ENCODE measurements at regions not wholly inside any gene's neighbourhood (a gene's known extent, or its start where the extent isn't known, plus 50 kb on each side); places are given as distances from the start of the nearest gene placed in this dataset.

DNA sequence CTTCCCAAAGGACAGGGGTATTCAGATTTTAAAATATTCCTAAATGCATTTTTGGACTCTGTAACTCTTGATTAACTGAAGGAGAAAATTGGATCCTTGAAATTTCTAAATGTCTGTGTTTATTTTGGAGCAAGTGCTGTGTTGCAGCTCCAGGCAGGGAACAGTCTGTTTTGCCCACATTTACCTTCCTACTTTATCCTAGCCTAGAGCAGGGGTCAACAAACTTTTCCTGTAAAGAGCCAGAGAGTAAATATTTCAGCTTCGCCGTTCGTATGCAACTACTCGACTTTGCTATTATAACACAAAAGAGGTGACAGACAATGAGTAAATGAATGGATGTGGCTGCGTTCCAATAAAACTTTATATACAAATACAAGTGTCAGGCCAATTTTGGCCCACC is 402.2 kb downstream of the GPATCH2 start:
- TF ChIP-seq, protein P1, sequence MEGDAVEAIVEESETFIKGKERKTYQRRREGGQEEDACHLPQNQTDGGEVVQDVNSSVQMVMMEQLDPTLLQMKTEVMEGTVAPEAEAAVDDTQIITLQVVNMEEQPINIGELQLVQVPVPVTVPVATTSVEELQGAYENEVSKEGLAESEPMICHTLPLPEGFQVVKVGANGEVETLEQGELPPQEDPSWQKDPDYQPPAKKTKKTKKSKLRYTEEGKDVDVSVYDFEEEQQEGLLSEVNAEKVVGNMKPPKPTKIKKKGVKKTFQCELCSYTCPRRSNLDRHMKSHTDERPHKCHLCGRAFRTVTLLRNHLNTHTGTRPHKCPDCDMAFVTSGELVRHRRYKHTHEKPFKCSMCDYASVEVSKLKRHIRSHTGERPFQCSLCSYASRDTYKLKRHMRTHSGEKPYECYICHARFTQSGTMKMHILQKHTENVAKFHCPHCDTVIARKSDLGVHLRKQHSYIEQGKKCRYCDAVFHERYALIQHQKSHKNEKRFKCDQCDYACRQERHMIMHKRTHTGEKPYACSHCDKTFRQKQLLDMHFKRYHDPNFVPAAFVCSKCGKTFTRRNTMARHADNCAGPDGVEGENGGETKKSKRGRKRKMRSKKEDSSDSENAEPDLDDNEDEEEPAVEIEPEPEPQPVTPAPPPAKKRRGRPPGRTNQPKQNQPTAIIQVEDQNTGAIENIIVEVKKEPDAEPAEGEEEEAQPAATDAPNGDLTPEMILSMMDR (IDR thresholded peaks at IDR 0.05; ENCODE audit: low read depth, low read length, missing input control) = no peak
- TF ChIP-seq RAD21 (IDR thresholded peaks at IDR 0.05) (no peak), TAF1 (conservative IDR thresholded peaks at IDR 0.05) (no peak), SP1 (IDR thresholded peaks at IDR 0.05) (no peak), YY1 (IDR thresholded peaks at IDR 0.05) (no peak)
- TF ChIP-seq, protein P2, sequence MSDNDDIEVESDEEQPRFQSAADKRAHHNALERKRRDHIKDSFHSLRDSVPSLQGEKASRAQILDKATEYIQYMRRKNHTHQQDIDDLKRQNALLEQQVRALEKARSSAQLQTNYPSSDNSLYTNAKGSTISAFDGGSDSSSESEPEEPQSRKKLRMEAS (IDR thresholded peaks at IDR 0.05) = no peak
- TF ChIP-seq, protein P3, sequence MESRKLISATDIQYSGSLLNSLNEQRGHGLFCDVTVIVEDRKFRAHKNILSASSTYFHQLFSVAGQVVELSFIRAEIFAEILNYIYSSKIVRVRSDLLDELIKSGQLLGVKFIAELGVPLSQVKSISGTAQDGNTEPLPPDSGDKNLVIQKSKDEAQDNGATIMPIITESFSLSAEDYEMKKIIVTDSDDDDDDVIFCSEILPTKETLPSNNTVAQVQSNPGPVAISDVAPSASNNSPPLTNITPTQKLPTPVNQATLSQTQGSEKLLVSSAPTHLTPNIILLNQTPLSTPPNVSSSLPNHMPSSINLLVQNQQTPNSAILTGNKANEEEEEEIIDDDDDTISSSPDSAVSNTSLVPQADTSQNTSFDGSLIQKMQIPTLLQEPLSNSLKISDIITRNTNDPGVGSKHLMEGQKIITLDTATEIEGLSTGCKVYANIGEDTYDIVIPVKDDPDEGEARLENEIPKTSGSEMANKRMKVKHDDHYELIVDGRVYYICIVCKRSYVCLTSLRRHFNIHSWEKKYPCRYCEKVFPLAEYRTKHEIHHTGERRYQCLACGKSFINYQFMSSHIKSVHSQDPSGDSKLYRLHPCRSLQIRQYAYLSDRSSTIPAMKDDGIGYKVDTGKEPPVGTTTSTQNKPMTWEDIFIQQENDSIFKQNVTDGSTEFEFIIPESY (IDR thresholded peaks at IDR 0.05) = no peak
